ENCODE measurements at regions not wholly inside any gene's neighbourhood (a gene's known extent, or its start where the extent isn't known, plus 50 kb on each side); places are given as distances from the start of the nearest gene placed in this dataset.
A peak's percentile ranks its signal among the peaks of the same experiment; 100 is the strongest.

DNA sequence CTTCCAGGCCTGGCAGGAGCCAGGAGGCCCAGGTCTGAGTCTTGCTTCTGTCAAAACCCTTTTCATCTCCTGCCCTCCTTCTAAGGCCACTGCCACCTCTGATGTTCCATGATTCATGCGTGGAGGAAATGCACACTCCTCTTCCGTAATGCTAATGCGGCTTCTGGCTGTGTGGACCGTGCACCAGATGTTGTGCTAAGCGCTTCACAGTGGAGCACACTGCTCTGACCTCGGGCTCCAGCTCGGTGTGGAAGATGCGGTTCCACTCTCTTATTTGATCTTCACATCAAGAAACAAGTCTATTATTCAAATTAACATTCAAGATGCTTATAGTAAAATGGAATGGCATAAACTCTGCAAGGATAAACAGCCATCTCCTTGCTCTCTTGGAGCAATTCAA lies 629.2 kb downstream of the UQCRFS1 start:
- no peak overlapping the region for H3K18ac ChIP-seq (ENCODE audit: low read length)
- no peak overlapping the region for H4K8ac ChIP-seq (ENCODE audit: low read depth, low read length)
- H3K27ac ChIP-seq (ENCODE audit: low read depth, low read length) = no peak overlapping the region
- no peak overlapping the region for H2BK15ac ChIP-seq (replicated peaks; ENCODE audit: low read depth)
- no CpG with 5 or more reads among the region's 8 CpGs for WGBS (ENCODE audit: extremely low coverage, insufficient coverage, low lambda C conversion rate)
- H2AK5ac ChIP-seq (ENCODE audit: low read length) = no peak overlapping the region
- H3K4me2 ChIP-seq (ENCODE audit: low read length) = no peak overlapping the region
- H3K4me1 ChIP-seq (ENCODE audit: control insufficient read depth, low read depth, low read length) = peaks cover 7% of the 10 kb centered on the region
- H3K27me3 ChIP-seq (ENCODE audit: insufficient read depth, low read length, poor library complexity) = no peaks in the 10 kb centered on the region
- H3K79me2 ChIP-seq (ENCODE audit: control insufficient read depth, insufficient read depth, low read length) = no peaks in the 10 kb centered on the region
- no peaks in the 10 kb centered on the region for H3K79me1 ChIP-seq (ENCODE audit: low read length)
- no peak overlapping the region for H3K23ac ChIP-seq (ENCODE audit: low read length)
- H4K5ac ChIP-seq (ENCODE audit: low read length) = no peak overlapping the region
- no peak overlapping the region for H3K4ac ChIP-seq (ENCODE audit: low read depth, low read length)
- H3K36me3 ChIP-seq (ENCODE audit: control insufficient read depth, insufficient read depth, low read length) = no peaks in the 10 kb centered on the region
- H3K56ac ChIP-seq (ENCODE audit: low read length) = no peak overlapping the region
- no peak overlapping the region for H3K9ac ChIP-seq (ENCODE audit: low read length)
- no peak overlapping the region for H3K4me3 ChIP-seq (ENCODE audit: low read length)
- H2BK5ac ChIP-seq (ENCODE audit: low read length) = no peak overlapping the region
- no peak for DNase-seq
- H2BK120ac ChIP-seq (ENCODE audit: low read depth, low read length) = no peak overlapping the region

DNA sequence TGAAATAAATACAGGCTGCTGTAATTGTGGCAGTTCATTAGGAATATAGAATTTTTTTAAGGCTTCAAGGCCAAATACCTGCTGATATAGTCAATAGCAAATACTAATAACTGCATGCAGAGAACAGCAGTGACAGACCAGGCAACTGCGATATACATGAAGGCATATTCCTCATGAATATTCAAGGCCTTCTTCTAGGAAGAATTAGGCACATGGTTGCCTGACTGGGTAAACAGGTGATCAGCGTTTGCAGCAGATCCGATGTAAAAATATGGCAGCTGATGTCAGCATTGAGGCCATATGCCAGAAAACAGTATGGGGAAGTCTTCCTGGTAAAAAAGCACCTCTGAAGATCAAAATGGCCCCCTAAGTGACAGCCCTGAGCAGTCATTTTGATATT lies 629.7 kb downstream of the UQCRFS1 start:
- Histone ChIP-seq H3K27me3 (ENCODE audit: insufficient read depth, low read length, poor library complexity) (no peaks in the 10 kb centered on the region), H3K18ac (ENCODE audit: low read length) (no peak overlapping the region), H3K9ac (ENCODE audit: low read length) (no peak overlapping the region), H3K4me3 (ENCODE audit: low read length) (no peak overlapping the region), H2AK5ac (ENCODE audit: low read length) (no peak overlapping the region), H3K27ac (ENCODE audit: low read depth, low read length) (no peak overlapping the region), H2BK120ac (ENCODE audit: low read depth, low read length) (no peak overlapping the region), H3K4me2 (ENCODE audit: low read length) (no peak overlapping the region), H3K79me2 (ENCODE audit: control insufficient read depth, insufficient read depth, low read length) (no peaks in the 10 kb centered on the region), H3K79me1 (ENCODE audit: low read length) (no peaks in the 10 kb centered on the region), H3K4ac (ENCODE audit: low read depth, low read length) (no peak overlapping the region), H3K4me1 (ENCODE audit: control insufficient read depth, low read depth, low read length) (peaks cover 7% of the 10 kb centered on the region), H2BK15ac (replicated peaks; ENCODE audit: low read depth) (no peak overlapping the region), H3K23ac (ENCODE audit: low read length) (no peak overlapping the region), H2BK5ac (ENCODE audit: low read length) (no peak overlapping the region), H3K36me3 (ENCODE audit: control insufficient read depth, insufficient read depth, low read length) (no peaks in the 10 kb centered on the region), H3K56ac (ENCODE audit: low read length) (no peak overlapping the region), H4K5ac (ENCODE audit: low read length) (no peak overlapping the region), H4K8ac (ENCODE audit: low read depth, low read length) (no peak overlapping the region)
- DNase-seq = no peak
- WGBS (ENCODE audit: extremely low coverage, insufficient coverage, low lambda C conversion rate) = no CpG with 5 or more reads among the region's 3 CpGs

DNA sequence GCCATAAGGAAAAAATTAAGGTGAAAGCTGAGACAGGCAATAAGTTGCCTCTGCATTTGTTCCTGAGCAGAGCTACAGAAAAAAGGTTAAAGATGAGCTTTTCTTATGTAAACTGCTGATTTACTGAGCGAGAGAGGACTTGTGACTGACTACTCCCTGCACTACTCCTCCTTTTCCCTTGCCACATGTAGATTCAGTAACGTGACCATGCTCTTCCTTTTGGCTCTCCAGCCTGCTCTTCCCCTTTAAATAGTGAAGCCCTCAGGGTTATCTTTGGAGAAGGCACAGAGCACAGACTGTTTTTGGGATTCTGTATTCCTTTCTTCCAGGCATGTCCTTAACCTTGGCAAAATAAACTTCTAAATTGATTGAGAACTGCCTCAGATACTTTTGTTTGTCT lies 630.2 kb downstream of the UQCRFS1 start:
- Histone ChIP-seq H3K18ac (ENCODE audit: low read length) (no peak overlapping the region), H4K8ac (ENCODE audit: low read depth, low read length) (no peak overlapping the region)
- no CpG with 5 or more reads among the region's 2 CpGs for WGBS (ENCODE audit: extremely low coverage, insufficient coverage, low lambda C conversion rate)

DNA sequence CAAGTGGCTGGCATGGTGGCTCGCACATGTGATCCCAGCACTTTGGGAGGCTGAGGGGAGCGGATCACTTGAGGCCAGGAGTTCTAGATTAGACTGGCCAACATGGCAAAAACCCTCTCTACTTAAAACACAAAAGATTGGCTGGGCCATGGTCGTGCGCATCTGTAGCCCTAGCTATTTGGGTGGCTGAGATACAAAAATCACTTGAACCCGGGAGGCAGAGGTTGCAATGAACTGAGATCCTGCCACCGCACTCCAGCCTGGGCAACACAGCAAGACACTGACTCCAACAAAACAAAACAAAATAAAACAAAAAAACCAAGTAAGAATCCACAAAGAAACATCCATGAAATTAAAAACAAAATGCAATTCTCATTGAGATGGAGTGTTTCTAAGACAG lies 630.6 kb downstream of the UQCRFS1 start:
- no peak for DNase-seq
- Histone ChIP-seq H3K56ac (ENCODE audit: low read length) (no peak overlapping the region), H3K27ac (ENCODE audit: low read depth, low read length) (no peak overlapping the region), H3K18ac (ENCODE audit: low read length) (no peak overlapping the region), H3K79me1 (ENCODE audit: low read length) (no peaks in the 10 kb centered on the region), H3K79me2 (ENCODE audit: control insufficient read depth, insufficient read depth, low read length) (no peaks in the 10 kb centered on the region), H3K4me3 (ENCODE audit: low read length) (no peak overlapping the region), H3K23ac (ENCODE audit: low read length) (no peak overlapping the region), H3K27me3 (ENCODE audit: insufficient read depth, low read length, poor library complexity) (no peaks in the 10 kb centered on the region), H3K36me3 (ENCODE audit: control insufficient read depth, insufficient read depth, low read length) (no peaks in the 10 kb centered on the region), H4K5ac (ENCODE audit: low read length) (no peak overlapping the region), H3K4me1 (ENCODE audit: control insufficient read depth, low read depth, low read length) (peaks cover 7% of the 10 kb centered on the region), H2AK5ac (ENCODE audit: low read length) (no peak overlapping the region), H3K9ac (ENCODE audit: low read length) (no peak overlapping the region), H3K4ac (ENCODE audit: low read depth, low read length) (no peak overlapping the region), H4K8ac (ENCODE audit: low read depth, low read length) (no peak overlapping the region), H2BK5ac (ENCODE audit: low read length) (no peak overlapping the region), H2BK15ac (replicated peaks; ENCODE audit: low read depth) (no peak overlapping the region), H2BK120ac (ENCODE audit: low read depth, low read length) (no peak overlapping the region), H3K4me2 (ENCODE audit: low read length) (no peak overlapping the region)
- WGBS (ENCODE audit: extremely low coverage, insufficient coverage, low lambda C conversion rate) = no CpG with 5 or more reads among the region's 6 CpGs

More for the DNA sequence above, 630.2 kb downstream of the UQCRFS1 start:
- H3K23ac ChIP-seq (ENCODE audit: low read length) = no peak overlapping the region
- no peak overlapping the region for H2AK5ac ChIP-seq (ENCODE audit: low read length)
- H2BK120ac ChIP-seq (ENCODE audit: low read depth, low read length) = no peak overlapping the region
- no peak for DNase-seq
- H3K36me3 ChIP-seq (ENCODE audit: control insufficient read depth, insufficient read depth, low read length) = no peaks in the 10 kb centered on the region
- H3K79me1 ChIP-seq (ENCODE audit: low read length) = no peaks in the 10 kb centered on the region
- no peak overlapping the region for H3K4me2 ChIP-seq (ENCODE audit: low read length)
- peaks cover 7% of the 10 kb centered on the region for H3K4me1 ChIP-seq (ENCODE audit: control insufficient read depth, low read depth, low read length)
- H3K79me2 ChIP-seq (ENCODE audit: control insufficient read depth, insufficient read depth, low read length) = no peaks in the 10 kb centered on the region
- no peak overlapping the region for H3K56ac ChIP-seq (ENCODE audit: low read length)
- no peak overlapping the region for H3K9ac ChIP-seq (ENCODE audit: low read length)
- H2BK5ac ChIP-seq (ENCODE audit: low read length) = no peak overlapping the region
- H3K27me3 ChIP-seq (ENCODE audit: insufficient read depth, low read length, poor library complexity) = no peaks in the 10 kb centered on the region
- H4K5ac ChIP-seq (ENCODE audit: low read length) = no peak overlapping the region
- H2BK15ac ChIP-seq (replicated peaks; ENCODE audit: low read depth) = no peak overlapping the region
- no peak overlapping the region for H3K4ac ChIP-seq (ENCODE audit: low read depth, low read length)
- no peak overlapping the region for H3K4me3 ChIP-seq (ENCODE audit: low read length)
- no peak overlapping the region for H3K27ac ChIP-seq (ENCODE audit: low read depth, low read length)

DNA sequence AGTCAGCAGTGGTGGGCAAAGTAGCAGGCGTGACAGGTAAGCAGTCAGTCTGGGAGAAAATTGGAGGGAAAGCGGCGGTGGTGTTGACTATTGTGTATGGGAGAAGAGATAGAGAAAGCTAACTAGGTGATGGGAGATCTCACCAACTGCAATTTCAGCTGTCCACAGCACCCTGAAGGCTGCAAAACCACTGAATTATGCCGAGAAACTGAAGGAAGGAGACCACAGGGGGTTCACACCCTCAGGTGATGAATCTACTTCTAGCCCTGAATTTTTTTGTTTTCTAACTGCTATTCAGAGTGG lies 631.5 kb downstream of the UQCRFS1 start:
- Histone ChIP-seq H3K36me3 (ENCODE audit: control insufficient read depth, insufficient read depth, low read length) (no peaks in the 10 kb centered on the region), H2BK5ac (ENCODE audit: low read length) (no peak overlapping the region), H2BK120ac (ENCODE audit: low read depth, low read length) (no peak overlapping the region), H3K4me1 (ENCODE audit: control insufficient read depth, low read depth, low read length) (peaks cover 7% of the 10 kb centered on the region), H3K79me1 (ENCODE audit: low read length) (no peaks in the 10 kb centered on the region), H3K79me2 (ENCODE audit: control insufficient read depth, insufficient read depth, low read length) (no peaks in the 10 kb centered on the region), H4K5ac (ENCODE audit: low read length) (no peak overlapping the region), H3K4ac (ENCODE audit: low read depth, low read length) (no peak overlapping the region), H3K18ac (ENCODE audit: low read length) (no peak overlapping the region), H3K9ac (ENCODE audit: low read length) (no peak overlapping the region), H4K8ac (ENCODE audit: low read depth, low read length) (no peak overlapping the region), H3K4me3 (ENCODE audit: low read length) (no peak overlapping the region), H3K56ac (ENCODE audit: low read length) (no peak overlapping the region), H3K27ac (ENCODE audit: low read depth, low read length) (no peak overlapping the region), H2BK15ac (replicated peaks; ENCODE audit: low read depth) (no peak overlapping the region), H2AK5ac (ENCODE audit: low read length) (no peak overlapping the region), H3K23ac (ENCODE audit: low read length) (no peak overlapping the region), H3K27me3 (ENCODE audit: insufficient read depth, low read length, poor library complexity) (no peaks in the 10 kb centered on the region), H3K4me2 (ENCODE audit: low read length) (no peak overlapping the region)
- DNase-seq = no peak
- WGBS (ENCODE audit: extremely low coverage, insufficient coverage, low lambda C conversion rate) = no CpG with 5 or more reads among the region's 4 CpGs

DNA sequence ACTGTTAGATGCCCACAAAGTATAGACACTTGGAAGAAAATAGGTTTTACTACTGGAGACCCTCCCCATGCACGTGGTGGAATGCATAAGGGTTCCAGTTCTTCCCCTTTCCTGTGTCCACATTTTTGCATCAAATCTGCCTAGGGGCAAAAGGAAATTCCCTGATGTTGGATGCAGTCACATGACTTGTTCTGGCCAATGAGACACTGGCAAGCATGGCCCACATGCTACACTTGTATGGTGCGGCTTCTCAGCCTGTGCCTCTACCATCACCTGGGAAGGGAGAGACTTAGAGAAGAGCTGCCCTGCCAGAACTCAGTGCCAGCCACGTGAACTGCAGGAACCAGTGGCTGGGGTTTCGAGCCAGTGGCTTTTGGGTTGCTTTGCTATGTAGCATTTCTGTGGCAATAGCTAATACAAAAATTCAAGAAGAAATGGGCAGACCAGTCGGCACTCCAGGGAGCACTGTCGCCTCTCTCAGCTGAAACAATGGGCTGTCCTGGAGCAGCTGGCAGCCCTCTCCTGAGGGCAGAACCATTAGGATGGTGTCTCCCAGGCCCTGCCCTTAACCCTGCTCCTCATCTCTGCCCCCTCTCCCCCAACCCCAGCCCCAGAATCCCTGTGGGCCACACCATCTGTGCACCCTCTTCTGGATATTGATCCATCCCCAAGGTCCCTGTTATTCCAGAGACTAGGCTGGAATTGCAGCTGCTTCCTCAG lies 634.0 kb downstream of the UQCRFS1 start:
- Histone ChIP-seq H2AK5ac (ENCODE audit: low read length) (no peak overlapping the region), H3K79me1 (ENCODE audit: low read length) (no peaks in the 10 kb centered on the region), H2BK120ac (ENCODE audit: low read depth, low read length) (no peak overlapping the region), H3K27ac (ENCODE audit: low read depth, low read length) (no peak overlapping the region), H4K5ac (ENCODE audit: low read length) (no peak overlapping the region), H3K36me3 (ENCODE audit: control insufficient read depth, insufficient read depth, low read length) (no peaks in the 10 kb centered on the region), H3K79me2 (ENCODE audit: control insufficient read depth, insufficient read depth, low read length) (no peaks in the 10 kb centered on the region), H3K9ac (ENCODE audit: low read length) (no peak overlapping the region), H3K4me2 (ENCODE audit: low read length) (no peak overlapping the region), H3K27me3 (ENCODE audit: insufficient read depth, low read length, poor library complexity) (no peaks in the 10 kb centered on the region), H3K4ac (ENCODE audit: low read depth, low read length) (no peak overlapping the region), H2BK5ac (ENCODE audit: low read length) (no peak overlapping the region), H4K8ac (ENCODE audit: low read depth, low read length) (no peak overlapping the region), H3K4me3 (ENCODE audit: low read length) (no peak overlapping the region), H3K4me1 (ENCODE audit: control insufficient read depth, low read depth, low read length) (peaks cover 7% of the 10 kb centered on the region), H3K18ac (ENCODE audit: low read length) (no peak overlapping the region), H3K56ac (ENCODE audit: low read length) (no peak overlapping the region), H2BK15ac (replicated peaks; ENCODE audit: low read depth) (no peak overlapping the region), H3K23ac (ENCODE audit: low read length) (peak overlapping the region; percentile 45)
- WGBS (ENCODE audit: extremely low coverage, insufficient coverage, low lambda C conversion rate) = no CpG with 5 or more reads among the region's 6 CpGs
- peak; percentile 35 for DNase-seq

Measured in mesendoderm (in vitro differentiated cells).